ENCODE measurements at regions not wholly inside any gene's neighbourhood (a gene's known extent, or its start where the extent isn't known, plus 50 kb on each side); places are given as distances from the start of the nearest gene placed in this dataset.
"Not testable (repeated sequence)": the region's sequence is repeated elsewhere in the genome, so short reads cannot be mapped to it uniquely, and the experiment has no call there.

DNA sequence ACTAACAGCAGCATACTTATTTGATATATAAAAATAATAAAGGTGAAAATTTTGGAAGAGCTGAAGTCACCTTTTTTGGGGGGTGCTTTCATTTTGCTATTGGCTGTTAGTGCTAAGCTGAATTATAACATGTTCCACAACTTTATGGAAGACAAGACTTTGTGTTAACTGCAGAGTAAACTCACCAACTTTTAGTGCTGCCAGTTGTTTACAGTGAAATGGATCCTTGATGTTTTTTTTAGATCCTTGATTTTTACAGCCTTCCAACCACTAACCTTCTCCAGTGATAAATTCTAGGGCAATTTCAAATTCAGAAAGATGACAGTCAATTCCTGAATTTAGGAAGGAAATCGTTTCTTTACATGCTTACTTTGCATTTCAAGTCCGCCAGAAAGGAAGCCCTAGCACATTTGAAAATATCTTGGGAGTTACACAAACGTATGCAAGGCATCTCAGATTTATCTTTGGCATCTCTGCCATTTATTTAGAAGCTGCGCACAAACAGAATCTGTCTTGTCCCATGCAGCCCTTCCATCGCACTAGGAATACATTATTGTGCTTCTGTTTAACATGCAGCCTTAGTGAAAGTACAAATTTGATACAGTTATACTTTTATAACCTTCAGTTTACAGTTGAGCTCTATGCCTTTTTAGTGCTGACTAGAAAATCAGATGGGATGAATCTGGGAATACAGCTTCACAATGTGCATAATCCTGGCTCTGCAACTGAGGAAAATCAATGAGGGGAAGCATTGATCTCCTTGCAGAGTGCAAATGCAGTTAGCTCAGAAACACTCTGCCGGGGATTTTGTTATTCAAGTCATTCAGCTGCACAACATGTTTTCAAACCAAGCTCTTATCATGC is 142.4 kb upstream of the ZNF608 start:
- POLR2A ChIA-PET = no interaction called here
- DNase-seq = no peak
- CTCF ChIA-PET = no interaction called here
- Mint-ChIP-seq H3K9me3 (no peaks in the 10 kb centered on the region), H3K27me3 (no peaks in the 10 kb centered on the region), H3K4me1 (ENCODE audit: low read depth) (no peaks in the 10 kb centered on the region), H3K4me3 (no peak overlapping the region), H3K27ac (no peak overlapping the region), H3K36me3 (ENCODE audit: low read depth) (no peaks in the 10 kb centered on the region)
- no peak for ATAC-seq (ENCODE audit: poor library complexity)
- H3K27me3 ChIP-seq (ENCODE audit: control insufficient read depth in 1 of 2, insufficient read depth in 2 of 2, low read length in 2 of 2) = no peaks in the 10 kb centered on the region
- no peak overlapping the region for H3K4me3 ChIP-seq (ENCODE audit: low read length)
- no peak overlapping the region for H3K27ac ChIP-seq (ENCODE audit: low read depth in 1 of 2, low read length in 2 of 2)
- no peaks in the 10 kb centered on the region for H3K4me1 ChIP-seq (ENCODE audit: insufficient read depth, low read length)
- H3K9me3 ChIP-seq (ENCODE audit: control insufficient read depth in 1 of 2, insufficient read depth in 1 of 2, low read length in 2 of 2) = peaks cover 0 to 15% of the 10 kb centered on the region in 2 experiments
- intact Hi-C loops (cut with DNase I, micrococcal nuclease) = no loop called here
- TF ChIP-seq CTCF (IDR thresholded peaks at IDR 0.05) = no peak
- no peaks in the 10 kb centered on the region for H3K36me3 ChIP-seq (ENCODE audit: insufficient read depth, low read length)

- CTCF ChIA-PET = no interaction called here
- POLR2A ChIA-PET = no interaction called here
Observed at GRCh38 chr5:124889486-124889825, 143.0 kb upstream of the ZNF608 start.

GRCh38 chr5:124889850-124890249 is 143.4 kb upstream of the ZNF608 start:
- CTCF ChIA-PET = no interaction called here
- intact Hi-C loops (cut with DNase I, micrococcal nuclease) = no loop called here

More at GRCh38 chr5:124889486-124889825, 143.0 kb upstream of the ZNF608 start:
- H3K36me3 ChIP-seq (ENCODE audit: insufficient read depth, low read length) = no peaks in the 10 kb centered on the region
- no peak overlapping the region for H3K4me3 ChIP-seq (ENCODE audit: low read length)
- no peaks in the 10 kb centered on the region for H3K27me3 ChIP-seq (ENCODE audit: control insufficient read depth in 1 of 2, insufficient read depth in 2 of 2, low read length in 2 of 2)
- H3K9me3 ChIP-seq (ENCODE audit: control insufficient read depth in 1 of 2, insufficient read depth in 1 of 2, low read length in 2 of 2) = peaks cover 0 to 15% of the 10 kb centered on the region in 2 experiments
- no peak for DNase-seq
- Mint-ChIP-seq H3K9me3 (no peaks in the 10 kb centered on the region), H3K4me1 (ENCODE audit: low read depth) (no peaks in the 10 kb centered on the region), H3K36me3 (ENCODE audit: low read depth) (no peaks in the 10 kb centered on the region), H3K27me3 (no peaks in the 10 kb centered on the region), H3K27ac (no peak overlapping the region), H3K4me3 (no peak overlapping the region)
- H3K4me1 ChIP-seq (ENCODE audit: insufficient read depth, low read length) = no peaks in the 10 kb centered on the region
- intact Hi-C loops (cut with DNase I, micrococcal nuclease) = no loop called here
- no peak for TF ChIP-seq CTCF (IDR thresholded peaks at IDR 0.05)
- H3K27ac ChIP-seq (ENCODE audit: low read depth in 1 of 2, low read length in 2 of 2) = no peak overlapping the region
- ATAC-seq (ENCODE audit: poor library complexity) = no peak

GRCh38 chr5:124890442-124890841 is 144.0 kb upstream of the ZNF608 start:
- intact Hi-C loops (cut with DNase I, micrococcal nuclease); CTCF ChIA-PET; POLR2A ChIA-PET: not testable (repeated sequence)

More at GRCh38 chr5:124889850-124890249, 143.4 kb upstream of the ZNF608 start:
- no peaks in the 10 kb centered on the region for H3K27me3 ChIP-seq (ENCODE audit: control insufficient read depth in 1 of 2, insufficient read depth in 2 of 2, low read length in 2 of 2)
- H3K4me1 ChIP-seq (ENCODE audit: insufficient read depth, low read length) = no peaks in the 10 kb centered on the region
- peaks cover 0 to 15% of the 10 kb centered on the region in 2 experiments for H3K9me3 ChIP-seq (ENCODE audit: control insufficient read depth in 1 of 2, insufficient read depth in 1 of 2, low read length in 2 of 2)
- no peak for TF ChIP-seq CTCF (IDR thresholded peaks at IDR 0.05)
- Mint-ChIP-seq H3K4me1 (ENCODE audit: low read depth) (no peaks in the 10 kb centered on the region), H3K27me3 (no peaks in the 10 kb centered on the region), H3K27ac (no peak overlapping the region), H3K4me3 (no peak overlapping the region), H3K9me3 (no peaks in the 10 kb centered on the region), H3K36me3 (ENCODE audit: low read depth) (no peaks in the 10 kb centered on the region)
- no peak overlapping the region for H3K4me3 ChIP-seq (ENCODE audit: low read length)
- H3K36me3 ChIP-seq (ENCODE audit: insufficient read depth, low read length) = no peaks in the 10 kb centered on the region
- POLR2A ChIA-PET = no interaction called here
- DNase-seq (no peak), ATAC-seq (ENCODE audit: poor library complexity) (no peak)
- no peak overlapping the region for H3K27ac ChIP-seq (ENCODE audit: low read depth in 1 of 2, low read length in 2 of 2)

More at GRCh38 chr5:124890442-124890841, 144.0 kb upstream of the ZNF608 start:
- not testable (repeated sequence) for H3K36me3 Mint-ChIP-seq (ENCODE audit: low read depth); H3K4me3 Mint-ChIP-seq; H3K27me3 Mint-ChIP-seq; DNase-seq; H3K27ac ChIP-seq (ENCODE audit: low read depth in 1 of 2, low read length in 2 of 2); H3K9me3 Mint-ChIP-seq; H3K27ac Mint-ChIP-seq; H3K36me3 ChIP-seq (ENCODE audit: insufficient read depth, low read length); ATAC-seq (ENCODE audit: poor library complexity); H3K4me3 ChIP-seq (ENCODE audit: low read length); H3K4me1 Mint-ChIP-seq (ENCODE audit: low read depth); H3K27me3 ChIP-seq (ENCODE audit: control insufficient read depth in 1 of 2, insufficient read depth in 2 of 2, low read length in 2 of 2); H3K4me1 ChIP-seq (ENCODE audit: insufficient read depth, low read length)
- peaks cover 0 to 15% of the 10 kb centered on the region in 2 experiments for H3K9me3 ChIP-seq (ENCODE audit: control insufficient read depth in 1 of 2, insufficient read depth in 1 of 2, low read length in 2 of 2)

Data from CD4-positive, alpha-beta T cell (primary cell).